ENCODE measurements at regions not wholly inside any gene's neighbourhood (a gene's known extent, or its start where the extent isn't known, plus 50 kb on each side); places are given as distances from the start of the nearest gene placed in this dataset.
"Not testable (repeated sequence)": the region's sequence is repeated elsewhere in the genome, so short reads cannot be mapped to it uniquely, and the experiment has no call there.

GRCh38 chr6:10201606-10202510 is 213.0 kb downstream of the TFAP2A start:
- Mint-ChIP-seq H3K27me3 (peaks cover 2% of the 10 kb centered on the region), H3K36me3 (no peaks in the 10 kb centered on the region), H3K27ac (no peak overlapping the region), H3K4me1 (no peaks in the 10 kb centered on the region), H3K9me3 (peaks cover 4% of the 10 kb centered on the region), H3K4me3 (no peak overlapping the region)
- ATAC-seq (ENCODE audit: low read depth), result no peak
- DNase-seq (ENCODE audit: low spot score in 2 of 2), result no peak

GRCh38 chr6:10196090-10196489 is 218.8 kb downstream of the TFAP2A start:
- ATAC-seq (ENCODE audit: low read depth), result no peak
- Mint-ChIP-seq H3K4me3 (no peak overlapping the region), H3K27me3 (no peaks in the 10 kb centered on the region), H3K27ac (no peak overlapping the region), H3K4me1 (no peaks in the 10 kb centered on the region), H3K9me3 (peaks cover 4% of the 10 kb centered on the region), H3K36me3 (no peaks in the 10 kb centered on the region)
- no peak for DNase-seq (ENCODE audit: low spot score in 2 of 2)

GRCh38 chr6:10194816-10195672 is 219.8 kb downstream of the TFAP2A start:
- Mint-ChIP-seq H3K4me1 (no peaks in the 10 kb centered on the region), H3K27me3 (no peaks in the 10 kb centered on the region), H3K27ac (no peak overlapping the region), H3K4me3 (no peak overlapping the region), H3K9me3 (peaks cover 1% of the 10 kb centered on the region), H3K36me3 (no peaks in the 10 kb centered on the region)
- no peak for ATAC-seq (ENCODE audit: low read depth)
- no peak for DNase-seq (ENCODE audit: low spot score in 2 of 2)

GRCh38 chr6:10193321-10193720 is 221.6 kb downstream of the TFAP2A start:
- no peak overlapping the region for H3K4me3 Mint-ChIP-seq
- H3K9me3 Mint-ChIP-seq, result peaks cover 2% of the 10 kb centered on the region
- no peaks in the 10 kb centered on the region for H3K4me1 Mint-ChIP-seq
- no peaks in the 10 kb centered on the region for H3K27me3 Mint-ChIP-seq
- DNase-seq (ENCODE audit: low spot score in 2 of 2) (no peak), ATAC-seq (ENCODE audit: low read depth) (no peak)
- H3K36me3 Mint-ChIP-seq, result no peaks in the 10 kb centered on the region
- H3K27ac Mint-ChIP-seq, result no peak overlapping the region

- peaks cover 7% of the 10 kb centered on the region for H3K9me3 Mint-ChIP-seq
- no peak for DNase-seq (ENCODE audit: low spot score in 2 of 2)
- no peak overlapping the region for H3K4me3 Mint-ChIP-seq
- H3K27ac Mint-ChIP-seq, result no peak overlapping the region
- no peaks in the 10 kb centered on the region for H3K36me3 Mint-ChIP-seq
- ATAC-seq (ENCODE audit: low read depth), result no peak
- H3K4me1 Mint-ChIP-seq, result no peaks in the 10 kb centered on the region
- H3K27me3 Mint-ChIP-seq, result no peaks in the 10 kb centered on the region
Measured at GRCh38 chr6:10190042-10190441, 224.8 kb downstream of the TFAP2A start.

GRCh38 chr6:10184371-10185227 is 230.3 kb downstream of the TFAP2A start:
- no peak for DNase-seq (ENCODE audit: low spot score in 2 of 2)
- H3K4me1 Mint-ChIP-seq, result no peaks in the 10 kb centered on the region
- peaks cover 7% of the 10 kb centered on the region for H3K9me3 Mint-ChIP-seq
- no peak overlapping the region for H3K4me3 Mint-ChIP-seq
- H3K27me3 Mint-ChIP-seq, result no peaks in the 10 kb centered on the region
- ATAC-seq (ENCODE audit: low read depth), result no peak
- no peak overlapping the region for H3K27ac Mint-ChIP-seq
- H3K36me3 Mint-ChIP-seq, result no peaks in the 10 kb centered on the region

- H3K4me1 Mint-ChIP-seq, result no peaks in the 10 kb centered on the region
Measured at GRCh38 chr6:10180138-10181074, 234.5 kb downstream of the TFAP2A start.

GRCh38 chr6:10177704-10178103 is 237.2 kb downstream of the TFAP2A start:
- Mint-ChIP-seq H3K27ac (no peak overlapping the region), H3K9me3 (peaks cover 4% of the 10 kb centered on the region), H3K4me1 (no peaks in the 10 kb centered on the region), H3K36me3 (no peaks in the 10 kb centered on the region), H3K4me3 (no peak overlapping the region), H3K27me3 (peaks cover 2% of the 10 kb centered on the region)
- no peak for ATAC-seq (ENCODE audit: low read depth)
- no peak for DNase-seq (ENCODE audit: low spot score in 2 of 2)

More at GRCh38 chr6:10180138-10181074, 234.5 kb downstream of the TFAP2A start:
- ATAC-seq (ENCODE audit: low read depth) (no peak), DNase-seq (ENCODE audit: low spot score in 2 of 2) (no peak)
- peaks cover 4% of the 10 kb centered on the region for H3K9me3 Mint-ChIP-seq
- H3K27ac Mint-ChIP-seq, result no peak overlapping the region
- H3K27me3 Mint-ChIP-seq, result peaks cover 2% of the 10 kb centered on the region
- no peaks in the 10 kb centered on the region for H3K36me3 Mint-ChIP-seq
- H3K4me3 Mint-ChIP-seq, result no peak overlapping the region

GRCh38 chr6:10175362-10175761 is 239.5 kb downstream of the TFAP2A start:
- Mint-ChIP-seq H3K4me3 (no peak overlapping the region), H3K27ac (no peak overlapping the region), H3K27me3 (peaks cover 2% of the 10 kb centered on the region), H3K36me3 (no peaks in the 10 kb centered on the region), H3K9me3 (peaks cover 7% of the 10 kb centered on the region), H3K4me1 (no peaks in the 10 kb centered on the region)
- no peak for DNase-seq (ENCODE audit: low spot score in 2 of 2)
- no peak for ATAC-seq (ENCODE audit: low read depth)

- H3K36me3 Mint-ChIP-seq, result no peaks in the 10 kb centered on the region
- H3K4me1 Mint-ChIP-seq, result no peaks in the 10 kb centered on the region
- H3K27ac Mint-ChIP-seq, result no peak overlapping the region
- peaks cover 2% of the 10 kb centered on the region for H3K27me3 Mint-ChIP-seq
- H3K4me3 Mint-ChIP-seq, result no peak overlapping the region
- DNase-seq (ENCODE audit: low spot score in 2 of 2) (no peak), ATAC-seq (ENCODE audit: low read depth) (no peak)
- H3K9me3 Mint-ChIP-seq, result peaks cover 7% of the 10 kb centered on the region
Measured at GRCh38 chr6:10174761-10175160, 240.1 kb downstream of the TFAP2A start.

- Mint-ChIP-seq H3K27me3 (peaks cover 2% of the 10 kb centered on the region), H3K36me3 (no peaks in the 10 kb centered on the region), H3K4me1 (no peaks in the 10 kb centered on the region), H3K9me3 (peaks cover 7% of the 10 kb centered on the region), H3K27ac (no peak overlapping the region), H3K4me3 (no peak overlapping the region)
- DNase-seq (ENCODE audit: low spot score in 2 of 2) (no peak), ATAC-seq (ENCODE audit: low read depth) (no peak)
Measured at GRCh38 chr6:10174056-10174455, 240.8 kb downstream of the TFAP2A start.

GRCh38 chr6:10171706-10172105 is 243.2 kb downstream of the TFAP2A start:
- not testable (repeated sequence) for H3K4me1 Mint-ChIP-seq; H3K36me3 Mint-ChIP-seq; H3K27me3 Mint-ChIP-seq; DNase-seq (ENCODE audit: low spot score in 2 of 2); H3K4me3 Mint-ChIP-seq; H3K9me3 Mint-ChIP-seq; ATAC-seq (ENCODE audit: low read depth); H3K27ac Mint-ChIP-seq

- Mint-ChIP-seq H3K9me3 (peaks cover 4% of the 10 kb centered on the region), H3K36me3 (no peaks in the 10 kb centered on the region), H3K27ac (no peak overlapping the region), H3K27me3 (no peaks in the 10 kb centered on the region), H3K4me3 (no peak overlapping the region), H3K4me1 (no peaks in the 10 kb centered on the region)
- no peak for ATAC-seq (ENCODE audit: low read depth)
- DNase-seq (ENCODE audit: low spot score in 2 of 2), result no peak
Measured at GRCh38 chr6:10170816-10171215, 244.1 kb downstream of the TFAP2A start.

All from memory B cell (primary cell).